BJ (cell line): ENCODE measurements at regions not wholly inside any gene's neighbourhood (a gene's known extent, or its start where the extent isn't known, plus 50 kb on each side); places are given as distances from the start of the nearest gene placed in this dataset.

Experiments used
- CTCF ChIA-PET: fragments of 350-600 bp; formaldehyde crosslinking; extraction: SDS; loops from one replicate; lab custom pipeline; 2021; ENCODE audit warnings: antibody characterized with exemption, inconsistent platforms; lab: Yijun Ruan, JAX
- POLR2A ChIA-PET: fragments of 300-600 bp; sonication (Branson Sonifier 250); formaldehyde crosslinking; extraction: SDS; loops from one replicate; lab custom pipeline; 2021; ENCODE audit warnings: antibody characterized with exemption; lab: Charles Lee
- DNase-seq: peaks from one replicate; pipeline ENCODE4 v3.0.0-alpha.2; 2011; ENCODE audit warnings: low read depth
- H3K27me3 ChIP-seq: 2 replicates; pipeline ENCODE4 v1.6.0; 2011; ENCODE audit warnings: low read length; ENCODE audit not compliant: control insufficient read depth, insufficient read depth
- H3K36me3 ChIP-seq: 2 replicates; pipeline ENCODE4 v1.5.1; 2011; ENCODE audit warnings: low read length; ENCODE audit not compliant: control insufficient read depth, insufficient read depth
- H3K4me3 ChIP-seq: 2 replicates; pipeline ENCODE4 v1.5.1; 2011; ENCODE audit warnings: low read depth, mild to moderate bottlenecking, control low read depth, low read length
- TF ChIP-seq, protein P1 (sequence below): IDR thresholded peaks from 2 replicates; pipeline ENCODE4 v1.5.1; 2011; ENCODE audit warnings: low read depth, mild to moderate bottlenecking, control low read depth, inconsistent platforms, low read length, moderate library complexity; ENCODE audit not compliant: insufficient read depth

DNA sequence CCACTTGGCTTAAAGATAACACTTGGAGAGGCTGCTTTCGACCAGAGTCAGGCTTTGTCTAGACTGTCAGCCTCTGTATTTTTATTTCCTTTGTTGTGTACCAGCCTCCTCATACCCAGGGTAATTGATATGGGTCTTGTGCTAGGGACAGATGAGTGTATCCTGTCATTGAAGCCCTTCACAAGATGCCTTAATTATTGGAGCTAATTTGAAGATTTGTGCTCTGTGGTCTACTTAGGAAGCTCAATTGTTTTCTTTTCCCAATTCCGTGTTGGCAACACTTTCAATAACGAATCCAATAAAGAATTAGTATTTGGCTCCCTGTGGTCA is 60.5 kb upstream of the DPH6 start:
- ChIA-PET CTCF (no interaction called here), POLR2A (no interaction called here)
- H3K36me3 ChIP-seq, result no peaks in the 10 kb centered on the region
- no peak overlapping the region for H3K4me3 ChIP-seq
- no peak for DNase-seq
- TF ChIP-seq, protein P1, sequence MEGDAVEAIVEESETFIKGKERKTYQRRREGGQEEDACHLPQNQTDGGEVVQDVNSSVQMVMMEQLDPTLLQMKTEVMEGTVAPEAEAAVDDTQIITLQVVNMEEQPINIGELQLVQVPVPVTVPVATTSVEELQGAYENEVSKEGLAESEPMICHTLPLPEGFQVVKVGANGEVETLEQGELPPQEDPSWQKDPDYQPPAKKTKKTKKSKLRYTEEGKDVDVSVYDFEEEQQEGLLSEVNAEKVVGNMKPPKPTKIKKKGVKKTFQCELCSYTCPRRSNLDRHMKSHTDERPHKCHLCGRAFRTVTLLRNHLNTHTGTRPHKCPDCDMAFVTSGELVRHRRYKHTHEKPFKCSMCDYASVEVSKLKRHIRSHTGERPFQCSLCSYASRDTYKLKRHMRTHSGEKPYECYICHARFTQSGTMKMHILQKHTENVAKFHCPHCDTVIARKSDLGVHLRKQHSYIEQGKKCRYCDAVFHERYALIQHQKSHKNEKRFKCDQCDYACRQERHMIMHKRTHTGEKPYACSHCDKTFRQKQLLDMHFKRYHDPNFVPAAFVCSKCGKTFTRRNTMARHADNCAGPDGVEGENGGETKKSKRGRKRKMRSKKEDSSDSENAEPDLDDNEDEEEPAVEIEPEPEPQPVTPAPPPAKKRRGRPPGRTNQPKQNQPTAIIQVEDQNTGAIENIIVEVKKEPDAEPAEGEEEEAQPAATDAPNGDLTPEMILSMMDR, result no peak
- no peaks in the 10 kb centered on the region for H3K27me3 ChIP-seq

DNA sequence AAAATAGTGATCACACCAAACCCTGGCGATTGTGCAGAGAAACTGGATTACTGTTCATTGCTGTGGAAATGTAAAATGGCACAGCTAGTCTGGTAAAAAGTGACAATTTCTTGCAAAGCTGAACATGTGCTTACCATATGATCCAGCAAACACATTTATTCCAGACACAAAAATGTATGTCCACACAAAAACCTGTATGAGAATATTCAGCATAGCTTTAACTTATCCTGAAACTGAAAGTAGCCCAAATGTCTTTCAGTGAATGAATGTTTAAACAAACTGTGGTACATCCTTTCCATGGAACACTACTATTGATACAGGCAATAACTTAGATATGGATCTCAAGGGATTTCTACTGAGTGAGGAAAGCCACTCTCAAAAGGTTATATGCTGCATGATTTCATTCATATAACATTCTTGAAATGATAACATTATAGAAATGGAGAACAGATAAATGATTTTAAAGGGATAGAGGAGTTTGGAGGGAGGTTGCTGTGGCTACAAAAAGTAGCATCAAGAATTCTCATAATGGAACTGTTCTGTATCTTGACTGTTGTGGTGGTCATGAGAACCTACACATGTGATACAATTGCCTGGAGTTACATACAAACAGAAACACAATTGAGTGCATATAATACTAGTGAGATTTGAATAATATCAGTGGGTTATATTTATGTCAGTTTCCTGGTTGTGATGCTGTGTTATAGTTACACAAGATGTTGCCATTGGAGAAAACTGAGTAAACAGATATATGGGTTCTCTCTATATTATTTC is 70.7 kb upstream of the DPH6 start:
- CTCF ChIA-PET, result interaction anchor here (0.6 kb wide), 1 partner anchor 310 kb away, joined by 4 read pairs; no protein-coding TSS in a partner anchor
- no peak for DNase-seq
- POLR2A ChIA-PET, result no interaction called here

DNA sequence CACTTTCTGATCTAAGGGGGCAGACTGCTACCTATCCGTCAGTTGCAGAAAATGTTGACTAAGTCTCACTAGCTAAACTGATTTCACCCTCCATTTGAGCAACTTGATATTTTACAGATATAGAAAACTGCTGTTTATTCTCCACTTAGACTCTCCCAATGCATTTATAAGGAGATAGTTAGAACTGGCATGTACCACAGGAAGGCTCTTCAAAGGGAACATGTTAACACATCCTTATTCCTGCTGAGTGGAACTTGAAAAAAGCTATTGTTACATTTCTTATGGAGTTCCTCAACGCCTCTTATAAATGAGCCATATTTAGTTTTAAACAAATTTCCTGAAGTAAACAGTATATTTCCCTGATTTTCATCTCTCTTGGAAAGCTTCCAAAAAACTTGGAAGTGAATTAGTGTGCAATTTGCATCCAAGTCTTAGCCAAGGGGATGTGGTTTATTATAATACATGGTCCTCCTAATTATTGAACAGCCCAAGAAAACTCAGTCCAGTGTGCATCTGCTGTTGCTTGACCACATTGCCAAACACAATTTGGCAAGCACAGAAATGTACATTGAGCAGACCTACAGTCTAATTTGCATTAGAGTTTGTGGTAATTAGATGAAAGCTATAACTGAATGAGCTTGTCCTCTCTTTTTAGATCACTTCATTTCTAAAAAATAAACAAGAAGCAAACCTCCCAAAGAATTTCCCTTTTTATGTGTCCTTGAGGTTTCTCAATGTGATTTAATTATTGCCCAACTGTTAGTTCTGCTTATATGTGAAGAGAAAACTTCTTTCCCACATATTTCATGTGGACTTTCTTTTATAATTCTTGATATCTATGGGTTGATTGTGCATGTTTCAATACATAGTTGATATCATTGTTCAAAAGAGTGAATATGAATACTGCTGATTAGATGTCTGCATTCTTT is 72.6 kb upstream of the DPH6 start:
- Histone ChIP-seq H3K4me3 (no peak overlapping the region), H3K27me3 (no peaks in the 10 kb centered on the region), H3K36me3 (no peaks in the 10 kb centered on the region)
- ChIA-PET CTCF (interaction anchor here (0.6 kb wide), 1 partner anchor 99 kb away, joined by 3 read pairs; no protein-coding TSS in a partner anchor), POLR2A (no interaction called here)
- DNase-seq, result no peak
- TF ChIP-seq, protein P1, result no peak

More for the DNA sequence above, 70.7 kb upstream of the DPH6 start:
- Histone ChIP-seq H3K4me3 (no peak overlapping the region), H3K27me3 (no peaks in the 10 kb centered on the region), H3K36me3 (no peaks in the 10 kb centered on the region)
- TF ChIP-seq, protein P1, result no peak

DNA sequence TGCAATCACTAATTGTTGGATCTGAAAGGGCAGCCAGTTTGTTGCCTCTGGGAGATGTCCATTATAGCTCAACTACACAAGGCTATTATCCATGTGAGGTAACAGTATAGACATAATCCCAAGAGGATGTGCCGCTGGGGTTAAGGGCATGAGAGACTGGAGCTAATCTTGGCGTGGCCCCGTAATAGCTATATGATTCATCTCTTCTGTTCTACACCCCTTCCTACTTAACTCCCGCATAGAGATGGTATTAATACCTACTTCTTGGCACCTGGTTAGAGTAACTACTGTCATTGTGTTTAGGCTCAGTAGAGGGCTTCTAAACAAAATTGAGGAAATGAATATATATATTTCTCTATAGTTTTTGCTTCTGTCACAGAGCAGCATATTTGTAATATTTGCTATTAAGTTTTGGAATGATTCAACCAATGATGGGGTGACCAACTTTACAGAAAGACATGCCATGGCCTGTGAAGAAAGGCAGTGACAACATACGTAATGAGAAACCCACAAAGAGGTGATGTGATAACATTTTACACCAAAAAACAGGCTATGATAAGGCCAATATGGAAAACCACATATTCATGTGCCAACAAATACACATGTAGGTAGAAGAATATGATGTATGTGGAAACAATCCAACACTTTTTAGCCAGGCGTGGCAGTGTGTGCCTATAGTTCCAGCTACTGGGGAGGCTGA is 76.8 kb upstream of the DPH6 start:
- Histone ChIP-seq H3K36me3 (no peaks in the 10 kb centered on the region), H3K4me3 (no peak overlapping the region), H3K27me3 (no peaks in the 10 kb centered on the region)
- TF ChIP-seq, protein P1, result no peak
- CTCF ChIA-PET, result interaction anchor here (0.6 kb wide), 1 partner anchor 267 kb away, joined by 4 read pairs; no protein-coding TSS in a partner anchor
- POLR2A ChIA-PET, result no interaction called here
- DNase-seq, result no peak
